Activated T-cell treated with anti-CD3 and anti-CD28 coated beads, Interleukin-2, amount 50 U/mL, for 72 hours (primary cell): ENCODE measurements at regions not wholly inside any gene's neighbourhood (a gene's known extent, or its start where the extent isn't known, plus 50 kb on each side); places are given as distances from the start of the nearest gene placed in this dataset.
A peak's percentile ranks its signal among the peaks of the same experiment; 100 is the strongest.

Experiments used
- ATAC-seq, 2 donors: fragments of 150-1000 bp; cut with Tn5 transposase; replicated peaks in 1 of 2; 2 replicates each; pipeline ENCODE4 v1.10.0; 2021; ENCODE audit warnings: moderate library complexity in 2 of 2, mild to moderate bottlenecking in 1 of 2
- DNase-seq, 2 donors: peaks; one replicate each; pipeline ENCODE4 v3.0.0; 2021 to 2022; ENCODE audit warnings: mixed read lengths in 1 of 2
- H3K27ac Mint-ChIP-seq: one replicate; pipeline ENCODE4 v1.8.0; 2022; ENCODE audit warnings: mild to moderate bottlenecking, moderate library complexity, mixed read lengths
- H3K27me3 Mint-ChIP-seq: one replicate; pipeline ENCODE4 v1.8.0; 2022; ENCODE audit warnings: low read depth, mixed read lengths
- H3K36me3 Mint-ChIP-seq, 2 donors: one replicate each; pipeline ENCODE4 v1.8.0; 2022; ENCODE audit warnings: mixed read lengths in 2 of 2, mild to moderate bottlenecking in 1 of 2; ENCODE audit not compliant: insufficient read depth in 2 of 2
- H3K4me1 Mint-ChIP-seq: one replicate; pipeline ENCODE4 v1.8.0; 2022; ENCODE audit warnings: low read depth, mixed read lengths
- H3K4me3 Mint-ChIP-seq, 2 donors: one replicate each; pipeline ENCODE4 v1.8.0; 2022; ENCODE audit warnings: mild to moderate bottlenecking in 2 of 2, mixed read lengths in 2 of 2, moderate library complexity in 2 of 2
- H3K9me3 Mint-ChIP-seq, 2 donors: one replicate each; pipeline ENCODE4 v1.8.0; 2022; ENCODE audit warnings: mixed read lengths in 2 of 2

DNA sequence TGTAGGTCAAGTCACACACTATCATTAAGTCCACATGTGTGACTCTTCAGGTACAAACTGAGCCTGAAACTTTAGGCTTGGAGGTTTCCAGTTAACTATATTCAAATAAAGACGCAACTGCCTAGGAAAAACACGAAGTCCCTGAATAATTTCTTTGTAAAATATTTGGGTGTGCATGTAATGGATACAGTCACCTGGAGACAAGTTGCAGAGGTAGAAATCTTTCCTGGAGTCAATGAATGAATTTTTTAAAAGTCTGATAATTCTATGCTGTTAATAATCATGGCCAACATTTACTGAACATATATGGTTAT is 132.7 kb downstream of the MTX3 start:
- peaks cover 6% of the 10 kb centered on the region for H3K27me3 Mint-ChIP-seq
- H3K4me1 Mint-ChIP-seq, result peaks cover 10% of the 10 kb centered on the region
- no peaks in the 10 kb centered on the region for H3K9me3 Mint-ChIP-seq
- H3K27ac Mint-ChIP-seq, result no peak overlapping the region
- ATAC-seq, result no peak
- no peak overlapping the region for H3K4me3 Mint-ChIP-seq
- no peak for DNase-seq
- no peaks in the 10 kb centered on the region for H3K36me3 Mint-ChIP-seq

DNA sequence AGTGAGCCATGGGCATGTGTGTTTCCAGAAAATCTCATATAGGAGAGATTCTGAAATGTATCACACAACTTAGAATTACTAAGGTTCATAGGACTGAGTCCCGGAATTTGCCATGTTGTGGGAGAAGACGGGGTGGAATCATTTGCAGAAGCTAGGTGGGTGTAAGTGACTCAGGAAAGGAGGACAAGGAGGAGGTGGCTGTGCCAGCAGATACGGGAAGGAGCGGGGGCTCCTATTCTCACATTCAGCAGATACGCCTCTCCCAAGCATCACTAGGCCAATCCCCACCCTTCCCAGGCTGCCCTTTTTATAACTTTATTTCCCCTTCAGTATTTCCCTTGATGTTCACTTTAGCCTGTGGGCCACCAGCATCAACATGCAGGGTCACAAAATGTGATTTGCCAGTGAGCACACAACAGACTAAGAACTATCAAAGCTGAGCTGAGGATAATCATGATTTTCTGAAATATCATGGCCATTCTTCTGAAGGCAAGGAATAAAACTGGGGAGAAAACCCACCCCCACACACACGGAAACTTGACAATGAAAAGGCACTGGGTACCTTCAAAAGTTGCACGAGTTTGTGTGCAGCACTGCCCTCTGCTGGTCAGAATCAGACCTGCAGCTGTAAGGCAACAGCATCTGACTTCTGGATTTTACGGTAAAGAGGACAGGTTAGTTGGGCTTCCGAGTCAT is 133.2 kb downstream of the MTX3 start:
- DNase-seq (peak; percentile 79 to 84), ATAC-seq (peak; percentile 19 to 28)
- H3K4me1 Mint-ChIP-seq, result peaks cover 10% of the 10 kb centered on the region
- no peak overlapping the region for H3K4me3 Mint-ChIP-seq
- H3K36me3 Mint-ChIP-seq, result no peaks in the 10 kb centered on the region
- H3K9me3 Mint-ChIP-seq, result no peaks in the 10 kb centered on the region
- H3K27ac Mint-ChIP-seq, result no peak overlapping the region
- peaks cover 2% of the 10 kb centered on the region for H3K27me3 Mint-ChIP-seq

- H3K27me3 Mint-ChIP-seq, result peaks cover 7% of the 10 kb centered on the region
- DNase-seq, result no peak
- no peak overlapping the region for H3K4me3 Mint-ChIP-seq
- no peak for ATAC-seq
- H3K27ac Mint-ChIP-seq, result no peak overlapping the region
- H3K9me3 Mint-ChIP-seq, result no peaks in the 10 kb centered on the region
- no peaks in the 10 kb centered on the region for H3K36me3 Mint-ChIP-seq
- H3K4me1 Mint-ChIP-seq, result peaks cover 10% of the 10 kb centered on the region
Observed at GRCh38 chr5:79856456-79857055, 134.5 kb downstream of the MTX3 start.

DNA sequence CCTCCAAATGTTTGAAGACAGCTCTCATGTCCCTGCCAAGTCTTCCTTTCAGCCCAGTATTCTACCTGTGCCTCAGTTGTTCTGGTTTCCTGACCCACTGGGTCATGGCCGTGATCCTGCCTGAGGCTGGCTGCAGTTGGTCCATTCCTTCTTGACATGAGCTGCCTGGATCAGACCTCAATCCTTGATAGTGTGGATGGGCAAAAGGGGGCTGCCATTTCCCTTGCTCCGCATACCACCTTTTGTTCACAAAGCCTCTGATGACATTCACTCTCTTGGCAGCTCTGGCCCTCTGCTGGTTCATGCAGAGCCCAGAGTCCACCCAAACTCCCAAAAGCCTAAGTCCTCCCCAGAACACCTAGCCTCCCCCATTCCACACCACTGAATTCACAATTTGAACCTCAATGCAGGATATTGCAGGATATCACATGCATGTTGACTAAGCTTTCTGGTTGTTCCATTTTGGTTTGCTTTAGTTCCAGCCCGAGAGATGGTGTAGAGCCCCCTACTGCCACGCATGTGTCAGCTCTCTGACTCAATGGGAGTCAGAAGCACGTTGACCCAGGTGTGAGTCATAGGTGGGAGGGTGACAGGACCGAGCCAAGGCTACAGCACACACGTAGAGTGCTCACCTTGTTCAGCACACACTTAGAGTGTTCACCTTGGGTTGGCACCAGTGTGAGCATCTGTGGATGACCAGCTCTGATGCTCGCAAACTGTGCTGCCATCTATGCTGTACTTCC is 137.2 kb downstream of the MTX3 start:
- Mint-ChIP-seq H3K9me3 (no peaks in the 10 kb centered on the region), H3K4me3 (no peak overlapping the region), H3K4me1 (peaks cover 13% of the 10 kb centered on the region), H3K36me3 (no peaks in the 10 kb centered on the region), H3K27ac (no peak overlapping the region), H3K27me3 (peaks cover 7% of the 10 kb centered on the region)
- ATAC-seq, result peak; percentile 98 to 99
- DNase-seq, result peak; percentile 63 to 75

GRCh38 chr5:79853028-79853427 is 138.0 kb downstream of the MTX3 start:
- DNase-seq (no peak), ATAC-seq (no peak)
- Mint-ChIP-seq H3K27me3 (peaks cover 7% of the 10 kb centered on the region), H3K4me1 (peaks cover 21% of the 10 kb centered on the region), H3K4me3 (no peak overlapping the region), H3K36me3 (no peaks in the 10 kb centered on the region), H3K9me3 (no peaks in the 10 kb centered on the region), H3K27ac (no peak overlapping the region)

DNA sequence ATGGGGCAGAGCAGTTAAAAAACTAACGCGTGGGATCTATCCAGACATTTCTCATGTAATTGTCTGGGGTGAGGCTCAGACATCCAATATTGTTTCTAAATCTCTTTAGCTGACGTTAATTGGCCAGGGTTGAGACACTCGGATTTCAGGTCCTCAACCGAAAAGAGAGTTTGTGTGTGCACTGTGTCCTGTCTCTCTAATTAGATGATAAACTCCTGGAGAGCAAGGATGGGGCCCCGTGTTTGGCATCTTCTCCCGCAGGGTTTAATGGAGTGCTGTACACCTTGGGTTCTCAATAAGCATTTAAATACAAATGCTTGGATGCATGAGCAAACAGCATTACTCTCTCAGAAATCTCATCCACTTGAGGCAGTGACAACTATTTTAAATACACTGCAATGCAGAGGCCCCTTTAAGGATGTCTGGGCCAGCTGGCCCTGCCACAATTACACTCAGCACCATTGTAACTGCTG is 139.6 kb downstream of the MTX3 start:
- H3K27ac Mint-ChIP-seq, result no peak overlapping the region
- peaks cover 23% of the 10 kb centered on the region for H3K4me1 Mint-ChIP-seq
- H3K9me3 Mint-ChIP-seq, result no peaks in the 10 kb centered on the region
- H3K36me3 Mint-ChIP-seq, result no peaks in the 10 kb centered on the region
- ATAC-seq (no peak), DNase-seq (no peak)
- H3K4me3 Mint-ChIP-seq, result no peak overlapping the region
- peaks cover 17% of the 10 kb centered on the region for H3K27me3 Mint-ChIP-seq

- ATAC-seq (no peak), DNase-seq (no peak)
- Mint-ChIP-seq H3K36me3 (no peaks in the 10 kb centered on the region), H3K9me3 (no peaks in the 10 kb centered on the region), H3K4me1 (peaks cover 28% of the 10 kb centered on the region), H3K27me3 (peaks cover 17% of the 10 kb centered on the region), H3K4me3 (no peak overlapping the region), H3K27ac (no peak overlapping the region)
Observed at GRCh38 chr5:79850941-79851340, 140.1 kb downstream of the MTX3 start.

GRCh38 chr5:79850316-79850822 is 140.7 kb downstream of the MTX3 start:
- H3K27me3 Mint-ChIP-seq, result peaks cover 17% of the 10 kb centered on the region
- no peaks in the 10 kb centered on the region for H3K9me3 Mint-ChIP-seq
- no peak overlapping the region for H3K4me3 Mint-ChIP-seq
- peaks cover 34% of the 10 kb centered on the region for H3K4me1 Mint-ChIP-seq
- DNase-seq (no peak), ATAC-seq (no peak)
- no peak overlapping the region for H3K27ac Mint-ChIP-seq
- no peaks in the 10 kb centered on the region for H3K36me3 Mint-ChIP-seq

DNA sequence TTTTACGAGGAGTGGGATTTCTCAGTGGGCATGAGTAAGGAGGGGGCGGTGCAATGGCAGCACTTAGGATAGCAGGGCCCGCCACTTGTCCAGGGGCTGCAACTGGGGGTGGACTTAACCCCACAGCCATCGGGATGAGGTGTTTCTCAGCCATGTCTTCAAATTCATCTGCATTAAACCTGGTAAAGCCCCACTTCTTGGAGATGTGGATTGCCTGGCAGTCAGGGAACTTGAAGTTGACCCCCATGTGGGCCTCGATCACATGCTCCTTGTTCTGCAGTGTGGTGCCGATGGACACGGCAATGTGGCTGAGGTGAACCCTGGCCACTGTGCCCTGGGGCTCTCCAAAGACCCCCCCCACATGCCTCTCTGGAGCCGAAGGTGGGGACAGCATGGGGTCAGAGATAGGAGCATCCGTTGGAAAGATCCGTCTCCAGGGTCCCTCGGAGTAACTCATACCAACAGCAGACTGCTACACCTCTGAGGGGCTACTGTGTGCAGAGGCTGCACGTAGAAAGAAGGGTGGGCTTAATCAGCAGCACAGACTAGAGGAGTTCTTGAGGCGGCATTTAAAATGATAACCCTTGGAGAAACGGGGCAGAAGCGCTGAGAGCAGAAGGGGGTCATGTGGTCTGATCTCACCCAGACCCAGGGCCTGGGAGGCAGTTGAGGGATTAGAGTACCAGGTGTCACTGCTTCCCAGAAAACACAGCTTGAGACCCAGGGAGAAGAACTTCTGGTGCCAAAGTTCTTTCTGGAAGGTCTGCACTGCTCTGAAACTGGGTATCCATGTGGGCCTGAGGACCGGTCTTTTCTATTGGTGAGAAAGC is 141.4 kb downstream of the MTX3 start:
- Mint-ChIP-seq H3K9me3 (no peaks in the 10 kb centered on the region), H3K27ac (no peak overlapping the region), H3K4me3 (no peak overlapping the region), H3K4me1 (peaks cover 41% of the 10 kb centered on the region), H3K27me3 (peaks cover 17% of the 10 kb centered on the region), H3K36me3 (no peaks in the 10 kb centered on the region)
- ATAC-seq (no peak), DNase-seq (no peak)
